Activated CD8-positive, alpha-beta T cell treated with anti-CD3 and anti-CD28 coated beads for 36 hours (primary cell): ENCODE measurements at regions not wholly inside any gene's neighbourhood (a gene's known extent, or its start where the extent isn't known, plus 50 kb on each side); places are given as distances from the start of the nearest gene placed in this dataset.

Experiments used
- ATAC-seq: fragments of 200-7000 bp; cut with Tn5 transposase; one replicate; pipeline ENCODE4 v1.10.0; 2021; ENCODE audit warnings: mild to moderate bottlenecking, moderate library complexity
- CTCF ChIA-PET: fragments of 350-600 bp; sonication (Branson Sonifier 250); formaldehyde crosslinking; loops from one replicate; lab custom pipeline; 2021; ENCODE audit warnings: antibody characterized with exemption; lab: Charles Lee
- POLR2A ChIA-PET: fragments of 350-600 bp; sonication (Branson Sonifier 250); formaldehyde crosslinking; loops from one replicate; lab custom pipeline; 2021; ENCODE audit warnings: antibody characterized with exemption; lab: Charles Lee
- DNase-seq: peaks from one replicate; pipeline ENCODE4 v3.0.0-alpha.2; 2020
- H3K27ac Mint-ChIP-seq: one replicate; pipeline ENCODE4 v1.8.0; 2021; ENCODE audit warnings: mild to moderate bottlenecking, mixed read lengths
- H3K27me3 Mint-ChIP-seq: one replicate; pipeline ENCODE4 v1.8.0; 2021; ENCODE audit warnings: mixed read lengths
- H3K36me3 Mint-ChIP-seq: one replicate; pipeline ENCODE4 v1.8.0; 2021; ENCODE audit warnings: low read depth, mixed read lengths
- H3K4me1 Mint-ChIP-seq: one replicate; pipeline ENCODE4 v1.8.0; 2021; ENCODE audit warnings: low read depth, mixed read lengths
- H3K4me3 Mint-ChIP-seq: one replicate; pipeline ENCODE4 v1.8.0; 2021; ENCODE audit warnings: mild to moderate bottlenecking, moderate library complexity, mixed read lengths
- H3K9me3 Mint-ChIP-seq: one replicate; pipeline ENCODE4 v1.8.0; 2021; ENCODE audit warnings: mixed read lengths
- CTCF ChIP-seq: fragments of 200-600 bp; IDR thresholded peaks from one replicate; pipeline ENCODE4 v1.8.0; 2022; ENCODE audit warnings: antibody characterized with exemption, mild to moderate bottlenecking
- intact Hi-C: fragments of 100-400 bp; cut with micrococcal nuclease; formaldehyde crosslinking; loops from one replicate; pipeline ENCODE4 v1.10.0; 2022

- Mint-ChIP-seq H3K27ac (no peak overlapping the region), H3K27me3 (peaks cover 2% of the 10 kb centered on the region), H3K36me3 (no peaks in the 10 kb centered on the region), H3K4me3 (no peak overlapping the region), H3K4me1 (no peaks in the 10 kb centered on the region), H3K9me3 (no peaks in the 10 kb centered on the region)
- no peak for DNase-seq
- ChIA-PET CTCF (interaction anchor here (2.3 kb wide), 1 partner anchor 201 kb away, joined by 6 read pairs; no protein-coding TSS in a partner anchor), POLR2A (interaction anchor here (1.1 kb wide), 1 partner anchor 8 kb away, joined by 3 read pairs; no protein-coding TSS in a partner anchor)
- intact Hi-C loops, result no loop called here
- no peak for ATAC-seq
- TF ChIP-seq CTCF, result no peak
These were observed 59.6 kb upstream of the FAM180A start for GRCh38 chr7:135808206-135808605.

DNA sequence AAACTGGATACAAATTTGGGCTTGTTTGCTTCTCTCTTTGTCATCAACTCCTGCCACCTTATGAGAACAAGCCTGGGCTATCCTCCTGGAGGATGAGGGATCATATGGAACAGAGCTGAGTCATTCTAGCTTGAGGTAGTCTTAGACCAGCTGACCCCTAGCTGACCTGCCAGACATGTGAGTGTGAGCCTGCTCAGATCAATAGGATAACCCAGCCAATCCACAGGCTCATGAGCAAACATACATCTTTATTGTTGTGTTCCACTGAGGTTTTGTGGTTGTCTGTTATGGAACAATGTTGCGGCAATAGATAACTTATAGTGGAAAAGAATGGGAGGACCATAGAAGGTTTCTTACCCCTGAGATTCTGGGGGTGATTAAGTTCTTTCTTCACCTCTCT, 54.5 kb upstream of the FAM180A start:
- intact Hi-C loops, result no loop called here
- H3K36me3 Mint-ChIP-seq, result no peaks in the 10 kb centered on the region
- ChIA-PET CTCF (interaction anchor here (1.0 kb wide), 1 partner anchor 129 kb away, joined by 3 read pairs; no protein-coding TSS in a partner anchor), POLR2A (no interaction called here)
- ATAC-seq (no peak), DNase-seq (no peak)
- no peak for TF ChIP-seq CTCF
- peaks cover 4% of the 10 kb centered on the region for H3K4me1 Mint-ChIP-seq
- H3K4me3 Mint-ChIP-seq, result no peak overlapping the region
- peaks cover 9% of the 10 kb centered on the region for H3K27me3 Mint-ChIP-seq
- H3K27ac Mint-ChIP-seq, result no peak overlapping the region
- no peaks in the 10 kb centered on the region for H3K9me3 Mint-ChIP-seq

GRCh38 chr7:135802697-135803096, 54.1 kb upstream of the FAM180A start:
- intact Hi-C loops, result no loop called here
- TF ChIP-seq CTCF, result no peak
- H3K9me3 Mint-ChIP-seq, result no peaks in the 10 kb centered on the region
- ATAC-seq (no peak), DNase-seq (no peak)
- H3K4me1 Mint-ChIP-seq, result peaks cover 4% of the 10 kb centered on the region
- CTCF ChIA-PET, result no interaction called here
- peaks cover 9% of the 10 kb centered on the region for H3K27me3 Mint-ChIP-seq
- no peak overlapping the region for H3K4me3 Mint-ChIP-seq
- POLR2A ChIA-PET, result no interaction called here
- H3K27ac Mint-ChIP-seq, result no peak overlapping the region
- no peaks in the 10 kb centered on the region for H3K36me3 Mint-ChIP-seq

GRCh38 chr7:135801877-135802276, 53.3 kb upstream of the FAM180A start:
- no peaks in the 10 kb centered on the region for H3K9me3 Mint-ChIP-seq
- ChIA-PET POLR2A (no interaction called here), CTCF (interaction anchor here (0.8 to 2.9 kb wide), 12 partner anchors 10 to 669 kb away, joined by 3 to 44 read pairs (median 5); no protein-coding TSS in a partner anchor)

More at GRCh38 chr7:135801877-135802276, 53.3 kb upstream of the FAM180A start:
- ATAC-seq, result no peak
- H3K27me3 Mint-ChIP-seq, result peaks cover 9% of the 10 kb centered on the region
- H3K4me3 Mint-ChIP-seq, result no peak overlapping the region
- peaks cover 4% of the 10 kb centered on the region for H3K4me1 Mint-ChIP-seq
- no peak for TF ChIP-seq CTCF
- no peak for DNase-seq
- no peak overlapping the region for H3K27ac Mint-ChIP-seq
- H3K36me3 Mint-ChIP-seq, result no peaks in the 10 kb centered on the region
- intact Hi-C loops, result loop anchor here (1.0 kb wide), 1 partner anchor 207 kb away; no protein-coding TSS in a partner anchor
